HFF-Myc (cell line): ENCODE measurements at regions not wholly inside any gene's neighbourhood (a gene's known extent, or its start where the extent isn't known, plus 50 kb on each side); places are given as distances from the start of the nearest gene placed in this dataset.

ENCODE experiments used
- DNase-seq: peaks from one replicate; pipeline ENCODE4 v3.0.0-alpha.2; 2011; ENCODE audit warnings: low read depth; ENCODE audit errors: extremely low read depth
- H3K4me3 ChIP-seq: replicated peaks from 2 replicates; pipeline ENCODE4 v1.5.1; 2011; ENCODE audit warnings: low read depth, mild to moderate bottlenecking, control low read depth, low read length
- TF ChIP-seq, protein P1 (sequence below): IDR thresholded peaks from 2 replicates; pipeline ENCODE4 v1.5.1; 2012; ENCODE audit warnings: mild to moderate bottlenecking, low read depth, low read length, control low read depth; ENCODE audit errors: missing control alignments

DNA sequence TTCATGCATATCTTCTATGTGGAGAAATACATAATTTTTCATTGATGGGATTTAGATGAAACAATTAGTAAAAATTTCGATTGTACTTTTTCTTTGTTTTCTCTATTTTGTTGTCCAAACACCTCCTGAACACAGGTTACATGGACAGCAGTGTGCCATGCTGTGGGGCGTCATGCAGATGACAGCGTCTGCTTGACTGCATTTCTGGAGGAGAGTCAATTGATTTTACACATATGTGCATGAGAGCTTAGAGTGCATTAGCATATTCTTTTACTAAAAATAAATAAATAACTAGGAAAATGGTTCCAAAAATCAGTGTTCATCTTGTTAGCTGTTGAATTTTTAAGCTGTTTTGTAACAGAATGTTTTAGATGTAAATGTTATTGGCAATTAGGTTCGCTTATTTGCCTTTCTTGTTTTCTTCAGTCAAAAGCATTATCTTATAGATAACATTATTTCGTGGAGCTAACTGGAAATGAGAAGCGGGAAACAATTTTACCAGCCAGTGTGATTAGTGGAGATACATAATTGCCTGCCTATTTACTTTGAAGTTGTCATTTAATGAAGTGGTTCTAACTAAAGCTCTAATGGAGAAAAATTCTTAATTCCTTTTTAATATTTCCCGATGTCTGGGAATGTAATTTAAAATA is 82.7 kb upstream of the VGLL3 start:
- no peak for DNase-seq
- H3K4me3 ChIP-seq, result no peak overlapping the region
- TF ChIP-seq, protein P1, sequence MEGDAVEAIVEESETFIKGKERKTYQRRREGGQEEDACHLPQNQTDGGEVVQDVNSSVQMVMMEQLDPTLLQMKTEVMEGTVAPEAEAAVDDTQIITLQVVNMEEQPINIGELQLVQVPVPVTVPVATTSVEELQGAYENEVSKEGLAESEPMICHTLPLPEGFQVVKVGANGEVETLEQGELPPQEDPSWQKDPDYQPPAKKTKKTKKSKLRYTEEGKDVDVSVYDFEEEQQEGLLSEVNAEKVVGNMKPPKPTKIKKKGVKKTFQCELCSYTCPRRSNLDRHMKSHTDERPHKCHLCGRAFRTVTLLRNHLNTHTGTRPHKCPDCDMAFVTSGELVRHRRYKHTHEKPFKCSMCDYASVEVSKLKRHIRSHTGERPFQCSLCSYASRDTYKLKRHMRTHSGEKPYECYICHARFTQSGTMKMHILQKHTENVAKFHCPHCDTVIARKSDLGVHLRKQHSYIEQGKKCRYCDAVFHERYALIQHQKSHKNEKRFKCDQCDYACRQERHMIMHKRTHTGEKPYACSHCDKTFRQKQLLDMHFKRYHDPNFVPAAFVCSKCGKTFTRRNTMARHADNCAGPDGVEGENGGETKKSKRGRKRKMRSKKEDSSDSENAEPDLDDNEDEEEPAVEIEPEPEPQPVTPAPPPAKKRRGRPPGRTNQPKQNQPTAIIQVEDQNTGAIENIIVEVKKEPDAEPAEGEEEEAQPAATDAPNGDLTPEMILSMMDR, result no peak

DNA sequence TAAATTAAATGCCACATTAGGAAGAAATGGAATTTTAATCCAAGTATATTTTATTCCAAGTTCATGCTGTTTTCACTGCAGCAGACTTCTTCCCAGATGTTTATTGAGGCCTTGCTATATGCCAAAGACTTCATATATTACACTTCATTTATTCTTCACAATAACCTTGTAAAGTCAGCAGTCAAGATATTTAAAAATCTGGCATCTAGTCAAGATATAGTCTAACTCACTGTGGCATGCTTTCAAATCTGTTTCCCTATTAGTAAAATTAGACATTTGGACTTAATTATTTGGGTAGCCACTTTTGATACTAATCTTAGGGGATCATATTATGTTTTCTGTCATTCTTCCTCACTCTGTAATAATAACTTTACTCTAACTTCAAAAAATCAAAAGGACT is 81.5 kb upstream of the VGLL3 start:
- no peak for DNase-seq
- TF ChIP-seq, protein P1, result no peak

DNA sequence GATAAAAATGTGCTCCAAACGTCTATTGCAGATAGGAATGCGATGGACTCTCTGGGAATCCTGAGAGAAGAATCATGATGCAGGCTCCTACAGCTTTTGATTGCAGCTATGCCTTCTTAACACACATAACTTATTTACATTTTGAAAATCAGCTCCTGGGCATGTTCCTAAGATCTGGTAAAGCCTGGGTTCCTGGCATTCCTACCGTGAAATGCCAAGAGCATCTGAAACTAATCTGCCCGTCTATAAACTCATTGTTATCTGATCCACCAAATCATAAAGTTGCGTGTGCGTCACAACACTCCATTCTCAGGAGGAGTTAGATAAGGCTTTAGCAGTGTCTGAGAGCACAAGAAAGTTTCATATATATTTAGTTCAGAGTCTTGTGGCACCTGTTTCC is 79.0 kb upstream of the VGLL3 start:
- no peak for DNase-seq
- TF ChIP-seq, protein P1, result no peak
- H3K4me3 ChIP-seq, result no peak overlapping the region

More for the DNA sequence above, 81.5 kb upstream of the VGLL3 start:
- H3K4me3 ChIP-seq, result no peak overlapping the region

DNA sequence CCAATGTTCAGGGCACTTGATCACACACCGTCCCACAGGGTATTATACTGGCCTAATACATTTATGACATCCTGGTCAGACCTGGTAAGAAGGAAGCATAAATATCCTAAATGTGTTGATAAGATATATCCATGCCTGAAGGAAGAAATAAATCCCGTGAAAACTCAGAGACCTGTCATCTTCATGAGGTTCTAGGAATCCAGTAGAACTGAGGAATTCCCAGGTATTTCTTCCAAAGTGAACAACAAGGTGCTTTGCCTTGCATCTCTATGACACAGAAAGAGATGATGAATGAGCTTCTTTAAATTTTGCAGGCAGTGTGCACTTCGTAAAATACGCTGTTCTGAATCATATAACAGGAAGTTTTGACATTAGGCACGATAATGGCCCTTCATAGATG is 78.1 kb upstream of the VGLL3 start:
- TF ChIP-seq, protein P1, result no peak
- no peak for DNase-seq
- H3K4me3 ChIP-seq, result no peak overlapping the region

DNA sequence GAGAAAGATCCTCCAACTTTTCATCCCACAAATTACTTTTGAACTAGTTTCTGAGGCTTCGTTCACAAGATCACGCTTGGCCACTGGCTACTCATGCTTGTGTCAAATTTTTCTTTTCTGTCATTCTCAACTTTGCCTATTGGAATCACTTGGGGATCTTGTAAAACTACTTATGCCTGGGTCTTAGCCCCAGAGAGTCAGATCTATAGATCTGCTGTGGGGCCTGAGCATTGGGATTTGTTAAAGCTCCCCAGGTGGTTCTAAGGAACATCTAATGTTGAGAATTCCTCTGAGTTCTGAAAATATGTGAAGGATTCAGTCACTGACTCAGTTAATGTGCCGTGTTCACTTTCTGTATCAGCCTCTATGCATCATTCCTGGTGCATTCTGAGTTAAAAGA is 71.7 kb upstream of the VGLL3 start:
- H3K4me3 ChIP-seq, result no peak overlapping the region
- no peak for DNase-seq
- TF ChIP-seq, protein P1, result no peak

DNA sequence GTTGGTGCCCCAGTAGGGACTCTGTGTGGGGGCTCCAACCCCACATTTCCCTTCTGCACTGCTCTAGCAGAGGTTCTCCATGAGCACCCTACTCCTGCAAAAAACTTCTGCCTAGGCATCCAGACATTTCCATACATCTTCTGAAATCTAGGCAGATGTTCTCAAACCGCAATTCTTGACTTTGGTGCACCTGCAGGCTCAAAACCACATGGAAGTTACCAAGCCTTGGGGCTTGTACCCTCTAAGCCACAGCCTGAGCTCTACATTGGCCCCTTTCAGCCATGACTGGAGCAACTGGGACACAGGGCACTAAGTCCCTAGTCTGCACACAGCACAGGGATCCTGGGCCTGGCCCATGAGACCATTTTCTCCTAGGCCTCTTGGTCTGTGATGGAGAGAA is 66.5 kb upstream of the VGLL3 start:
- DNase-seq, result no peak
- TF ChIP-seq, protein P1, result no peak
- H3K4me3 ChIP-seq, result no peak overlapping the region

DNA sequence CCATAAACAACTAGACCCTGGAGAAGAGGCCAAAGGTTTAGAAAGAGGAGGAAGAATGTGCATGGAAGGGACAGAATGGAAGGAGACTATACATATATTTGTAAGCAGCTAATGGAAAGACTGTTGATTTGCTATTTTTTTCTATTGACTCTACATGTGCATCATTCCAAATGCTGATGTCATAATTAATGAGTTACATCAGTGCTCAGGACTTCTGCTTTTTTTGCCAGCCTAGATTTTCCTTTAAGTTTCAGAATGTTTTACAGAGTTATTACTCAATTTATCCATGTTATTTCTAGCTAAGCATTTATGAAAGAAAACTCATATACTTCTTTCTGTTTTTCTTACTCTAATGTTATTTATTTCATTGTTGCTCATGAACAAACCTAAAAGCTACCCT is 62.6 kb upstream of the VGLL3 start:
- TF ChIP-seq, protein P1, result no peak
- H3K4me3 ChIP-seq, result no peak overlapping the region
- no peak for DNase-seq
